ENCODE measurements at regions not wholly inside any gene's neighbourhood (a gene's known extent, or its start where the extent isn't known, plus 50 kb on each side); places are given as distances from the start of the nearest gene placed in this dataset.

DNA sequence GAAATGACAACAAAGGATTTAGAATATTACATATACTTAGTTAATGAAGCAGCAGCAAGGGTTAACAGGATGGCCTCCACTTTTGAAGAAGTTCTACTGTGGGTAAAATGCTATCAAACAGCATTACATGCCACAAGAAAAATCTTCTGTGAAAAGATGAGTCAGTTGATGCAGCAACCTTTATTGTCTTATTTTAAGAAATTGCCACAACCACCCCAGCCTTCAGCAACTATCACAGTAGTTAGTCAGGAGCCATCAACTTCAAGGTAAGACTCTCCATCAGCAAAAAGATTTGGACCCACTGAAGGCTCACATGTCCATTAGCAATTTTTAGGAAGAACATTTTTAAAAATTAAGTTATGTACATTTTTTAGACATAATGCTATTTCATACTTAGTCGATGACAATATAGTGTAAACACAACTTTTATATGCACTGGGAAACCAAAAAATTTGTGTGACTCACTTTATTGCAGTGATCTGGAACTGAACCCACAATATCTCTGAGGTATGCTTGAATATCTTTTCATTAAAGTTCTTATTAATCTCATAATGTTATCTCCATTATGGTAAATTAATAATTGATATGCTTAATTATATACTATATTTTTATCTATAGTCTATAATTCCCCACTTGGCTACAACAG lies 81.2 kb downstream of the SPCS3 start:
- Histone ChIP-seq H3K9me3 (peaks cover 0 to 34% (median 6%) of the 10 kb centered on the region in 11 donors), H3K4me3 (no peak overlapping the region), H3K27me3 (no peaks in the 10 kb centered on the region), H3K4me1 (no peaks in the 10 kb centered on the region), H3K27ac (no peak overlapping the region), H3K36me3 (no peaks in the 10 kb centered on the region)
- TF ChIP-seq, protein P1, sequence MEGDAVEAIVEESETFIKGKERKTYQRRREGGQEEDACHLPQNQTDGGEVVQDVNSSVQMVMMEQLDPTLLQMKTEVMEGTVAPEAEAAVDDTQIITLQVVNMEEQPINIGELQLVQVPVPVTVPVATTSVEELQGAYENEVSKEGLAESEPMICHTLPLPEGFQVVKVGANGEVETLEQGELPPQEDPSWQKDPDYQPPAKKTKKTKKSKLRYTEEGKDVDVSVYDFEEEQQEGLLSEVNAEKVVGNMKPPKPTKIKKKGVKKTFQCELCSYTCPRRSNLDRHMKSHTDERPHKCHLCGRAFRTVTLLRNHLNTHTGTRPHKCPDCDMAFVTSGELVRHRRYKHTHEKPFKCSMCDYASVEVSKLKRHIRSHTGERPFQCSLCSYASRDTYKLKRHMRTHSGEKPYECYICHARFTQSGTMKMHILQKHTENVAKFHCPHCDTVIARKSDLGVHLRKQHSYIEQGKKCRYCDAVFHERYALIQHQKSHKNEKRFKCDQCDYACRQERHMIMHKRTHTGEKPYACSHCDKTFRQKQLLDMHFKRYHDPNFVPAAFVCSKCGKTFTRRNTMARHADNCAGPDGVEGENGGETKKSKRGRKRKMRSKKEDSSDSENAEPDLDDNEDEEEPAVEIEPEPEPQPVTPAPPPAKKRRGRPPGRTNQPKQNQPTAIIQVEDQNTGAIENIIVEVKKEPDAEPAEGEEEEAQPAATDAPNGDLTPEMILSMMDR (IDR thresholded peaks at IDR 0.05): no peak
- WGBS, 2 donors: 89 to 95% methylated on average over 1 of the region's 1 CpG
- intact Hi-C loops (cut with DNase I): no loop called here
- ATAC-seq (no peak), DNase-seq (no peak)

DNA sequence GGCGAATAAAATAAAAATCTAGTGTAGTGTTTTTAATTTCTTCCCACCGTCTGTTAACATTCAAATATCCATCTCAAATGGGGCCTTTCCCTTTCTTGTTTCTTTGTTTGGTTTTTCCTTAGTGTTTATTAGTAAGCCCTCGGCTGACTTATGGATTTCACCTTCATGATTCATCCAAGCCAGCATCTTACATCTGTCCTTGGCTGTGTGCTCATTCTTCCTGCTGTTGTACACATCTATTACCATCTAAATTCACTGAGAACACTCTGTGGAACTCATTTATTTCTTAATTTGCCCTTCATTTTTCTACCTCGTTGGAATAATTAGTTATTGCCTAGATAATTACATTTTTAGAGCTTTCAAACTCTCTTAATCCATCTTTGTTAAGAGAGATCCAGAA lies 84.9 kb downstream of the SPCS3 start:
- Histone ChIP-seq H3K27ac (no peak overlapping the region), H3K36me3 (no peaks in the 10 kb centered on the region), H3K4me3 (no peak overlapping the region), H3K4me1 (no peaks in the 10 kb centered on the region), H3K27me3 (no peaks in the 10 kb centered on the region), H3K9me3 (peaks cover 0 to 30% (median 6%) of the 10 kb centered on the region in 11 donors)
- ATAC-seq (no peak), DNase-seq (no peak)
- TF ChIP-seq, protein P1 (IDR thresholded peaks at IDR 0.05): no peak
- 73 to 88% methylated on average over 4 of the region's 4 CpGs for WGBS, 2 donors
- intact Hi-C loops (cut with DNase I): no loop called here

DNA sequence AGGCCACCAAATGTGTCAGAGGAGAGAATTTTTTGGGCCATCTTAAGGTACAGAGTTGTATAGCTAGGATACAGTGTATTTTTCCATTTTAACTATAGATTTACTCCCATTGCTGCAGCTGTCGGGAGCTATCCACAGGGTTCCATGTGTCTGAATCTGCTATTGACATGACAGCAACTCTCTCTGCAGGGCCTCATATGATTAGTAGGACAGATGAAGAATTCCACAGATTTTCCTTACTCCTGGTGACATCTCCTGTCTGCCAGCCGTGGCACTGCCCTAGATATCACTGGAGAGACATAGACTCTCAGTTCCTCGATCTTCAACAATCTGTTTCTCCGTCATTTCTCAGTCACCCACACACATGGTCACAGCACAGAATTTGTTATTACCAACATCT lies 86.5 kb downstream of the SPCS3 start:
- intact Hi-C loops (cut with DNase I): no loop called here
- DNase-seq (no peak), ATAC-seq (no peak)
- 87 to 89% methylated on average over 4 of the region's 4 CpGs for WGBS, 2 donors
- H3K4me1 ChIP-seq: no peaks in the 10 kb centered on the region
- no peak overlapping the region for H3K4me3 ChIP-seq
- no peak overlapping the region for H3K27ac ChIP-seq
- no peaks in the 10 kb centered on the region for H3K36me3 ChIP-seq
- H3K9me3 ChIP-seq: peaks cover 0 to 19% (median 6%) of the 10 kb centered on the region in 11 donors
- TF ChIP-seq, protein P1 (IDR thresholded peaks at IDR 0.05): no peak
- no peaks in the 10 kb centered on the region for H3K27me3 ChIP-seq

DNA sequence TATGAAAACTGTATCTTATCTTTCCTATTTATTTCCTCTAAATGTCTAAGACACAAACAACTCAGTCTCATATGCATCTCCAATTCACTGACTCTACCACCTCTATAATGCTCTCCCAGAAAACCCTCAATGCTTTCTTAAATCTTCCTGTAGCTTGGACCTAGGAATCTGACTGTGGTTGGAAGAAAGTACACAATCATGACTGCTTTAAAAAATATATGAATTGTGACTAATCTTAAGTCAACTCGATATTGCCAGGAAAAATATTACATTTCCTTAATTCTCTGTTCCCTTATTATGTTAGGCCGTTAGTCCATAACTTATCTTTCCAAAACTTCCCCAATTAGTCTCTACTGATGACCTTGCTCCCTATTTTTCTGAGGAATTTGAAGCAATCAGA lies 87.0 kb downstream of the SPCS3 start:
- no peak for ATAC-seq
- WGBS, 2 donors: 69 to 73% methylated on average over 2 of the region's 2 CpGs

More for the DNA sequence above, 87.0 kb downstream of the SPCS3 start:
- TF ChIP-seq, protein P1 (IDR thresholded peaks at IDR 0.05): no peak
- Histone ChIP-seq H3K9me3 (peaks cover 0 to 18% (median 3%) of the 10 kb centered on the region in 11 donors), H3K27ac (no peak overlapping the region), H3K4me3 (no peak overlapping the region), H3K27me3 (no peaks in the 10 kb centered on the region), H3K4me1 (no peaks in the 10 kb centered on the region), H3K36me3 (no peaks in the 10 kb centered on the region)
- DNase-seq: no peak
- intact Hi-C loops (cut with DNase I): no loop called here
